NCI-H82 (cell line): ENCODE measurements at regions not wholly inside any gene's neighbourhood (a gene's known extent, or its start where the extent isn't known, plus 50 kb on each side); places are given as distances from the start of the nearest gene placed in this dataset.

ENCODE experiments used
- DNase-seq: peaks from one replicate; lab custom pipeline; 2025; lab: John Stamatoyannopoulos, UW

DNA sequence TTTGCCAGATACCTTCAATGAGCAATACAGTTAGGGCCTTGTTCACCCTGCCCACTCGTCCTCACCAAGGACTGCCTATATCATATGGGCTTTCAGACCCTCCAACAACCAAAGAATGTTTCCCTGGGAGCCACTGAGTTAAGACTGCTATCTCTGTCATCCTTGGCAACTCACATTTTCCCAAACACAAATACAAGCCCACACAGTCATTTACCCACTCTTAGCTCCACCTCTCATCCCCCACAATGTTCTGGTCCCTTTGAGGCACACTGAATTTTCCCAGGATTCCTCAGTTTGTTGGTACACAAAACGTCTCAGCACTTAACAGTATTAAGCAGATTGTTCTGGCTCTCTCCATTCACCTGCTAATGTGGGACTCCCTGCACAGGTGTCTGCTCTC is 204.6 kb downstream of the TLE3 start:
- DNase-seq = no peak

DNA sequence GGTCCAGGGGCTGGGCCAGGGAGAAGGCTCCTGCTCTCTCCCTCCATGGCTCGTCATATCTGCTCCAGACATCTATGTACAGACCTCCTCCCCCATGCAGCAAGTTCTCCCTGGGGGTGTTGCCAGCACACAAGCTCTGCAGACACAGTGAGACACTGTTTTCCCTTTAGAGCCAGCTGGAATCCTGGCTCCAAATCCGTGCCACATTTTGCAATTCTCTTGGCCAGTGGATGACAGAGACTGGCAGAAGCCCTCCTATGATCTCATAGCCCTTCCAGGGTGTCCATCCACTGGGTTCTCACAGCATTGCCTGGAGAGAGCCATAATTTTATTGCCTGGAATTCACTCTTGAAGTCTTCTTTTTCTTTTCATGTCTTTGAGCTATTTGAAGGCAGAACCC is 203.9 kb downstream of the TLE3 start:
- DNase-seq = peak; percentile 47

DNA sequence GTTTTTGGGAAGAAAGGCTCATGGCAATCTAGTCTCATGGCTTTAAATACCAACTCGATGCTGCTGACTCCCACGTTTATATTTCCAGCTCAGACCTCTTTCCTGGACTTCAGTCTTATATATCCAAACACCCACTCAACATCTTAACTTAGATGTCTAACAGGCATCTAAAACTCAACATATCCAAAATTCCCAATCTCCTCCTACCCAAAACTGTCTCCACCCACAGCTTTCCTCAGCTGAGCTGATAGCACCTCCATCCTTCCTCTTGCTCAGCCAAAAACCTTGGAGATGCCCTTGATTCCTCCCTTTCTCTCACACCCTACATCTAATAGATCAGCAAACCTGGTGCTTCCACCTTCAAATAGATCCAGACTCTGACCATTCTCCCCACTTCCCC is 202.5 kb downstream of the TLE3 start:
- no peak for DNase-seq

DNA sequence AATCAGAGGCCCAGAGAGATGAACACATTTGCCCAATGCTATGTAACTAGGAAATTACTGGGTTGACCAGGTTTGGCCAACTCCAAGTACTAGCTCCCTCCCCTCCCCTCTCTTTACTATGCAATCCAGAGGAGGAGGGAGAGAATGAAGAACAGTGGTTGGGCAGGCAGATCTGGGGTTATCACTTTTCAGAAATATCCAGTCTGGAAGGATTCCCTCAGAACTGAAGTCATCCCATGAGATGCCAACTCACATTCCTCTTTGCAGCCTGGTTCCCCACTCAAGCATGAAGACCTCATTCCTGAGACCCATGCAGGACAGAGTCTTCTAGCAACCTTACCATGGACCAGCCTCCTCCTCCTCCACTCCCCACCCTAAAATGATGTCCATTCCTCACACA is 201.1 kb downstream of the TLE3 start:
- no peak for DNase-seq

DNA sequence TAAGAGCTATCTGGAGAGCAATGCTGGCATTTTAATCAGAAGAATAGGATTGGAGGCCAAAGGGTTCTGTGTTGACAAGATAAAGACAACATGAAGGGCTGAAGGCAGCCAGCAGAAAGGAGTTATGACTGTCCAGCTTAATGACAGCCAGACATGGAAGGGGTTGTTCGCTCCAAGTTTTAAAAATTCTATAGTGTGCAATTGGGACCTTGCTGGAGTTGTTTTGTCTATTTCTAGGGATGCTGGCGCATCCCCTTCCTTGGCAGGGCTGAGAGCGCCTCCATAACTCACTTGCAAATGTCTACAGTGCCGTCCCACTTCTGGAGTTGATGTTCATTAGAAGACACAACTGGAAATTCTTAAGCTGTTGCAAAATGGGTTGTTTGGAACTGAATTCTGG is 200.7 kb downstream of the TLE3 start:
- DNase-seq = no peak

DNA sequence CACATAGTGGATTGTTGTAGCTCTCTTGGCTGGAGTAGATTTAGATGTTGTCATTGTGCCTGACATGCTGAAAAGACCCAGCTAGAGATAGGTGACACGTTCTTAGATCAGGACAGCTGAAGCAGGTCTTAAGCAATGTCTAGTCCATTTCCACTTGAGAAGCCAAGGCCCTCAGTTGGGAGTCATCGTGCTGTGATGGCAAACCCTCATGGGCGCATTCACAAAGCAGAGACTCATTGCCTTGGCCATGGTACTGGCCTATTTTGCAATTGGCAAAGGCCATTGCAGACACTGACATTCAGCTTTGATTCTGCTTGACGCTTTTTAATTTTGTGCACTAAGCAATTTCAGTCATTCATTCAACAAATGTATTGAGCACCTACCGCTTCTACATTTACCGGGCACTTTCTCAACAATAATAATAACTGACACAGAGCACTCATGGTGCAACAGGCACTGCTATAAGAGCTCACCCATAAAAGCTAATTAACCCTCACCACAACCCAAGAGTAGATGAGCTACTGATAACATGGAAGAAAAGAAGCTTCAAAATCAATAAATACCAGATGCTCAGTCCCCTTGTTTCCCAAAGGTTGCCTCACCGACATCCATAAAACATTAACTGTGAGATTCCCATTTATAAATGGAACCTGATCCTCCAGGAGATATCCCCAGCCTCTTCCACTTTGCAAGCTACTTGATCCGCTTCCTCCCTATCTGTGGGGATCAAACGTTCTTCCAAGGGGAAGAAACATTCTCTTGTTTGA is 200.1 kb downstream of the TLE3 start:
- no peak for DNase-seq

DNA sequence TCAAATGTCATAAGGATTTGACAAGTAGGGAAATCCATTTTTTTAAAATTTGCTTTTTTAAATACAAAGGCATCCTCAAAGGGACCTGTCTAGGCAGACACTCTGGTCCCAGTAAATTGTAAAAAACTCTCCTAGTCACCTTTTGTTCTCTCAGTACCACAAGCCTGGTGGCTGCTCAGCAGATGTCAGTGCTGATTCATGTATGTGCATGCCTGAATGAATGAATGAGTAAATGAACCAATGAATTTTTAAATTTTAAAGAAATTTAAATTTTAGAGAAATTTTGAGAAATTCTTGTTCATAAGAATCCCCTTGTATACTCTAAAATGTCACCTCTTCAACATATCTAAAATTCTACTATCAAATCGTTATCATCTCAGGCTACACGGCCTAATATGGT is 199.5 kb downstream of the TLE3 start:
- DNase-seq = no peak

DNA sequence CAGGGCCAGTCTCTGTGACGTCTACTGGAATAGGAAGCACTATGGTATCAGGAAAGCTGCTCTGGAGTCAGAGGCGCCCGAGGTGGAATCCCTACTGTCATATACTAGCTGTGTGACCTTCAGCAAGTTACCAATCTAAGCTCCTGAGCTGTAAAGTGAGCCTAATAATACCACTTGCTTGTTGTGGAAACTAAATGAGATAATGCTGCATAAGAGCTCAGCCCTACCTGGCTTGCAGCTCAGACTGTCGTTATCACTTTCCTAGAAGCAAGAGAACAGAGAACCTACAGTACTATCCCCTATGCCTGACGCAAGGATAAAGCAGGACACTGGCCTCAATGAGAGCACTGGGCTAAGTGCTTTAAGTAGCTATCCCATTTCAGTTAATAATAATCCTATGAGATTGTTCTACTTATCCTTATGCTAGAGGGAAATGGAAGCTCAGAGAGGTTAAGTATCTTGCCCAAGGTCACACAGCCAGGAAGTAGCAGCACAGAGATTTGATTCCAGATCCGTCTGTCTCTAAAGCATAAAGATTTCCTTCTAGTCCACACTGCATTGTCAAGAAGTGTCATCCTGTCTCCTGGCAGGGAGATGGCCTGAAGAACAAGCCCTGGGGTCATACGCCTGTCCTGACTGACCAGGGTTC is 195.2 kb downstream of the TLE3 start:
- peak; percentile 51 for DNase-seq

DNA sequence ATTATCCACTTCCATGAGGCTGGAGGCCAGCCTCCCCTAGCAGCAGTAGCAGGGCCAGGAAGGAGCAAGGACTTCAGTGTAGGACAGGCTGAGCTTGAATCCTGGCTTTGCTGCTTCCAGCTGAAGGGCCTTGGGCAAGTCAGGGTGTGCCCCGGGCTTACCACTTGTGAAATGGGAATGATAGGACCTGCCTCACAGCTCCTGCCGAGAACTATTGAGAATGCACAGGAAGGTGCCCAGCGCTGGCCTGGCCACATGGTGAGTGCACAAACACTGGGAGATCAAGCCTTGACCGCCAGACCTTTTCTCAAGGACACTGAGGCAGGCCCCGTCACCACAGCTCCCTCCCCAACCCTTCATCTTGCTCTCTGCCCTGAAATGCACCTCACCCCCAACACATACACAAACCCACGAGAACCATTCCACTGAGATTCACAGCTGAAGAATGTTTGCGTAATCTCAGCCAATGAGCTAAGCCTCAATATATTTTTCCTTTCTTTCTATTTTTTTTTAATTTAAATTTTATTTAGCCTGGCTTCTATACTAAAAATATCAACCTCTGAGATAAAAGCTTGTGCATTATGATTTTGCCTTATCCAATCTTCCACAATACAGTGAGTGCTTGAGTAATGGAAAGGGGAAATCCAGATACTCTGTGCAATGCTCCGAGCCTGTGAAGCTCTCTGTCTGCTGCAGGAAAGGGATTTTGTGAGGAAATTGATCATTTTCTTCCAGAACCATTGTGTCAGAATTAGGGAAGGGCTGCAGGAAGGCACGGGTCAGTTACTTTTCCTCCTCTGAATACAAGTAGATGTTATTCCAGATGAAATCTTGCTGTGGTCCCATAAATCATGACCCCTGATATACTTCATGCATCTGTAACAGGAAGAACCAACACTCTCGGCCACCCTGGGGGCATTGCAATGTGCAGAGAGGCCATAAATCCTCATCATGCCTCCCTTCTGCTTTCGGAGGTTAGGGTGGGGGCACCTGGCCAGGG is 193.9 kb downstream of the TLE3 start:
- no peak for DNase-seq

DNA sequence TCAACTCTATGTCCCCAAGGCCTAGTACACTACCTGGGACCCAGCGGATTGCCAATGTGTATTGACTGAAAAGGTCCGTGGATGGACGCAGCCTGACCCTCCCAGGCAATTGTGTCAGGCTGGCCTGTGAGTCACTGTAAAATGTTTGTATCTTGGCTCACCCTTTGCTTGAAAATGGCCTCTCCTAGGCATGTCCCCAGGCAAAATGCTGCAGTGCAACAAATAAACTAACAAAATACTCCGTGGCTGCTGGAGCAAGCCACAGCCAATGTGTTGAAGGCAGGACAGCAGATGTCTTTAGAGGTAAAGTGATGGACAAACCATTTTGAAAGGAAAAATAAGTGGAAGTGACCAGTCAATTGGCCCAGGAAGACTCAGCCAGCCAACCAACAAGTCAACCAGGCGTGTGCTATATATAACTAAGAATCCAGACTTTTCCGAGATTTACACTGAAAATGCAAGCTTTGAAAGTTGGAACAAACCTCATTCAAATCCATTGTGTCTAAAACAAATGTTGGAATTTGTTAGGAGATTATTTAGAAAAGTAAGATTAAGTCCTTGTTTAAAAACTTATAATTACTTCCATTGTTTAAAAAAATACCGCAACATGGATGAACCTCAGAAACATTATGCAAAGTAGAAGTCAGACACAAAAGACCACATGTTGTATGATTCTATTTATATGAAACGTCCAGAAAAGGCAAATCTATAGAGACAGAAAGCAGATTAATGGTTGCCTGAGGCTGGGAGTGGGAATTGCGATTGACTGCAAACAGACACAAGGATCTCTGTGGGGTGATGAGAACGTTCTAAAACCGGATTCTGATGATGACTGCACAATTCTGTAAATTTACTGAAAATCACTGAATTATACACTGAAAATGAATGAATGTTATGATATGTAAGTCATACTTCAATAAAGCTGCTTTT is 191.2 kb downstream of the TLE3 start:
- DNase-seq = no peak

DNA sequence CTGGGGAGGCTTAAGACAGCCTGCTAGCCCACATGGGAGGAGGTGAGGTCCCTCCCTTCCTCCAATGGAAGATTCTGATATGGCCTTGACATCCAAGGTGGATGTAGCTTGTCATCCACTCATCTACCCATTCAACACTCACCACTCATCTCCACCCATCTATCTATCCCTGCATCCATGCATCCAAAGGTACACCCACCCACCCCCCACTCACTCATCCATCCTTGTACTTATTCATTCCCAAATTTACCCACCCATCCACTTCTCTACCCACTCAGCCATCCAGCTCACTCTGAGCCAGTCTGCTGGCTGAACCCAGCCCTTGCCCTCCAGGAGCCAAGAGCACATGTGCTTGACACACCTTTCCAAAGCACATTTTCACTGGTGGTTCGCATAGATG is 189.7 kb downstream of the TLE3 start:
- no peak for DNase-seq

DNA sequence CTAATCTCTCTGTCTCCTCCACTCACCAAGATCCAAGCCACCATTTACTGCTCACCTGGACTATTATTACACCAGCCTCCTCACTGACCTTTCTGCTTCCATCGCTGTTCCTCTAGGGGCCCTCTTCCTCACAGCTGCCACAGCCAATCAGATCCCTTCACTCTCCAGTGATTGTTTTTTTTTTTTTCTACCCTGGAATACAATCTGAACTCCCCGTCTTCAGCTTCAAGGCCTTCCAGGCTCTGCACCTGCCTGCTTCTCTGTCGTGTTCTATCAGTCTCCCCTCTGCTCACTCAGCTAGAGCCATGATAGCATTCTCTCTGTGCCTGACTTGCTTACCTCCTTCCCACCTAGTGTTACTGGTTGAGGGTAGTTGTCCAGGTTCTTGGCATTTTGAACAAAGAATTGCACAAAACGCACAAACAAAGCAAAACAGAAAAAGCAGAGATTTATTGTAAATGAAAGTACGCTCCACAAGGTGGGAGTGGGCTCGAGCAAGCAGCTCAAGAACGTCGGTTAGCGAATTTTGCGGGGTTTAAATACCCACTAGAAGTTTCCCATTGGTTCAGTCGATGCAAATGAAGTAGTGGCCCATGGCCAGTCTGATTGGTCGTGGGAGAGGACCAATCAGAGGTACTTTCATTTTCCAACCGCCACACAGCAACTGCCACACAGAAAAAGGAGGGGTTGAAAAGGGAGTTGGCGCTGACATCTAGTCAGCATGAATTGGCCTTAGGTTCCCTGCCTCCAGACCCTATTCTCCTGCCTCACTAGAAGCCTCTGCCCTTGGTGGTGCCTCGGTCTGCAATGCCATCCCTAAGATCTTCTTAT is 188.9 kb downstream of the TLE3 start:
- no peak for DNase-seq

DNA sequence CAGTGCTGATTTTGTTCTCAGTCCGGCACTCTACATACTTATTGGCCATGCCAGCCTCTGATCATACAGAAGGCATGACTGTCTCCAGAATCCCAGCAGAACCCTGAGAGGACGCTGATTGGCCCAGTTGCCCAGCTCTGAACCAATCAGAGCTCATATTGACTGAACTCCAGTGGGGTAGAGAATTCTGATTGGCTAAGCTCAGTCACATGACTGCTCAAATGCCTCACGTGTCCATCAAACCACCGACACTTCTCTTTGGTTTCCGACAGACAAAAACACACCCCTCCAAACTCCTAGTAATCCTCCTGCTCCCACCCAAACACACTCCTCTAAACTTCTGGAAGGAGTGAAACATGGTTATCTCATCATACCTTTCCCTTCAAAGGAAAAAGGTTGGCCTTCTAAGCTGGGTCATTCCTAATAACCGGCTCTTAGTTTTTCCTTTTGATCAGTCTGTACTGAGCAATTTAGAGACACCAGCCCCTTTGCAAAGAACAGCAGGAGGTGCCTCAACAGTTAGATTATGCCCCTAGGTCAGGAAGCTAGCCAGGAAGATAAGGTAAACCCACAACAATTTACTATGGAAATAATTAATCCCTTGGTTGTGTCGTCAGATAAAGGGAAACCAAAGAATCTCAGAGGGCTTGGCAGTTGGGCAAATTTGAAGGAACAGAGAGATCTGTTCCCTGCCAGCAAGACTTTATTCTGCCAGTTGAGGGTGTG is 187.8 kb downstream of the TLE3 start:
- DNase-seq = no peak

DNA sequence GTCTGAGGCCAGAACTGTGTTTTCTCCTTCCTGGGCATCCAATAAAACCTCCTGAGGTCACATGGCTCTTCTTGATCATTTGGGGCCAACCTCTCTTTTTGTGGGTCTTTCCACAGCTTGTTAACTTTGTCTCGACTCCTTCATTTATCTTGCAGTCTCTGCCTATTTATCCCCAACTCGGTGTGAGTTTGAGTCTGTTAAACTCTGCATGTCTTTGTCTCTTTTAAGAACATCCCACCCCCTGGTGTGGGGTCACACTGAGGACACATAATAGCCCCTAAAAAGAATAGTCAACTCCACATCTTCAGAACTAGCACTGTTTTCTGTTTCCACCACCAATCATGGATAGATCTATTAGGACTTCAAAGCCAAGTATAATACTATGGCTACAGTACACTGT is 187.2 kb downstream of the TLE3 start:
- DNase-seq = no peak

DNA sequence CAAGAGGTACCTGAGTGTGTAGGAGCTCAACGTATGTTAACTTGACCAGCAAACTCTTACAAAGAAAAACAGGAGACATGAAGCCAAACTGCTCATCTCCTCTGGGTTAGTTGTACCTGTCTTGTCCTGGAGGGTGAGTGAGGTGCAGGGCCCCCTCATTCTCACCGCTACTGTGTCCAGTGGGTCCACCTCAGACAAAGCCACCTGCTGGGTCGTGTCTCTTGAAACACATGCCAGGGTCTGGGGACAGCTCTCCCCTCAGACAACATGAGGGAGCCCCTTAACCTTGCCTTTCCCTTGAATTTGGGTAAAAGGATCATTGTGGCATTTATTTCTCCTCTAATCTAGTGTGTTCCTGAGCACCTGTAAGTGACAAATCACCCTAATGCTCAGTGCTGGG is 185.6 kb downstream of the TLE3 start:
- DNase-seq = no peak

DNA sequence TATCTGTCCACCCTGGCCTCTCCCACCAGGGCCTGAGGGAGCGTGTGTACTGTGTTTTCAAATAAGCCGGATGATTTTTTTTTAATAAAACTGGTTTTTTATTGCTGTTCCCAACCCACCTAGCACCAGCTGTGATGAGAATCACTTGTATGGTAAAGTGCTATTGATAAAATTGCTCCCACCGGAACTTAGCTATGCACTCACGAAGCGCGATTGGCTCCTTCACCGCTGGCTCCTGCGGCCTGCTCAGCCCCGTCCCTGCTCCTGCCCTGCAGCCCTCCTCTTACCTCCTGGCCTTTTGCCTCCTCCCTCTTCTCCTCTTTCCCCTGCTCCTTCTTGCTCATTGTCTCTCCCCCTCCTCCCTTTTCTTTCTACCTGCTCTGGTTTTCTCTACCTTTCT is 183.7 kb downstream of the TLE3 start:
- no peak for DNase-seq

DNA sequence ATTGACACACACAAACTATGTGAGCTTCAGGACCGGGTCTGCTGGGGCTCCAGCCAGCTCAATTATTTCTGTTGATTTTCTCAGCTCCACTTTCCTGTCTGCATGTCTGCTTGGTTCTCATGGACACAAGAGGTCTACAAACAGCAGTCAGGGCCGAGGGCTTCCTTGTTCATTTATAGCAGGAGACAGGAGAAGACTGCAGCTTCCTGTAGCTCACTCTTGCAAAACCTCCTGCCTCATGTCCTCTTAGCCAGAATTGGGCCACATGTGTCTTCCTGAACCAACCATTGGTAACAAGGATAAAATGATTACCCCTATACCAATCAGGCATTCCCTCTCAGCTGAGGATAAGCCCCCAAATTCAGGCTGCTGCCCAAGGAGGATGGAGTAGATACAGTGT is 182.8 kb downstream of the TLE3 start:
- no peak for DNase-seq

DNA sequence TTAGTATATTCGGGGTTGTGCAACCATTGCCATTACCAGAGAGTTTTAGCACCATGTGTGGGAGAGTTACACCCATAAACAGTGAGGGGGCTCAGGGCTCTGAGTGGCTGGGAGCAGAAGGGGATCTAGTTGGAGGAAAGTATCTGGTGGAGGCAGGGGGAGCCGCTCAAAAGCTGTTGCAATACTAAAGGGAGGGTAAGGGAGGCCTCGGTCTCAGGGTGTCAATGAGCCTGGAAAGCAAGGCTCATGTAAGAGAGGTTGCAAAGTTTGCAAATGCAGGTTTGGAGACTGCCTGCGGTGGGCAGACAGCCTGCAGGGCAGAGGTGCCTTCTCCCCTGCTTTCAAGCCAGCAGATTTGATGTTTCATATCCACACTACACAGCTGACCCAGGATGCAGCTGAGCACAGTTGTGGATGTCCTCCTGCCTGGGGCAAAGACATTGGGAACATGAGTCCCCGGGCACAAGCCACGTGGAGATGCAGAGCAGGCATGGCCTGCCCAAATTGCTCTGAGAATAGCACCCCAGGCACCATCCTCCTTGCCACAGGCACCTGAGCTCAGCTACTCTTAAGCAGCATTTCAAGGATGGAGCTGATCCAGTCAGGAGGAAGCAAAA is 181.4 kb downstream of the TLE3 start:
- DNase-seq = no peak

DNA sequence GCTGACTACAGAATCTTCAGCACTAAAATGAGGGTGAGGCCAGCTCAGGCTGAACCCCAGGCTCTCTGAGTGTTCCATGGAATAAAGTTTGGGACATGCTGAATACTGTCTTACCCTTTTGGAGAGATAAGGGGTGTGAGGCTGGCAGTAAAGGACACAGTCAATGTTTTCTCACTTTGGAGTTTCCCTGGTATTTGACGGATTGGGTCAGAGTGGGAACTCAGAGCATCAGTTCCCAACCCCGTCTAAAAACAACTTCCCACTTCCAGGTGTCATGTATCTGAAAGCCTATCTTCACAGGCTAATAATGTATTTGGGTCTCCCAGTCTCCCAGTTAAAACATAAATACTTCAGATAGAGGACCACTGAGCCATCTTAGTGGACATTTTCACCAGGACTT is 180.7 kb downstream of the TLE3 start:
- no peak for DNase-seq

DNA sequence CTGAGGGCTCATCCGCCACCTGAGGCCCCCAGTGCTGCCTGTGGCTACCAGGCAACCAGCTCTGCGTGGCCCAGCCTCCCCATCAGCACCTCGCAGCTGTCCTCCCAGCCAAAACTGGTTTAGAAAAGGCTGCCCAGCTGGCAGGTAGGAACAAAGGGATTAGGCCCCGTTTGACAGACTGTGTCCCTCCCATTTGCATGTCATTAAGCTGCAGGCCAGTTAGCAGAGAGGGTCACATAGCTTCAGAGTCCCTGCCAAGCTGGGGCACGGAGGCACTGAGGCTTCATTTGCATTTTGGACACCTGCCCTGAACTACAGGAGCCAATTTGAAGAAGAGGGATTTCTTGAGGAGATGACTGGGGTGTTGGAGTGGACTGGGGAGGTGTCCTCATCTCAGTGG is 177.9 kb downstream of the TLE3 start:
- DNase-seq = peak; percentile 99
